ENCODE measurements at regions not wholly inside any gene's neighbourhood (a gene's known extent, or its start where the extent isn't known, plus 50 kb on each side); places are given as distances from the start of the nearest gene placed in this dataset.
"Not testable (repeated sequence)": the region's sequence is repeated elsewhere in the genome, so short reads cannot be mapped to it uniquely, and the experiment has no call there.

- Histone ChIP-seq H3K4me3 (ENCODE audit: insufficient read length, low read depth) (no peak overlapping the region), H3K9ac (ENCODE audit: insufficient read length, low read depth) (no peak overlapping the region), H3K9me3 (ENCODE audit: insufficient read depth, low read length) (no peaks in the 10 kb centered on the region), H3K4me1 (ENCODE audit: insufficient read depth, insufficient read length) (no peaks in the 10 kb centered on the region), H3K36me3 (ENCODE audit: insufficient read depth, insufficient read length, low read length) (no peaks in the 10 kb centered on the region), H3K27me3 (ENCODE audit: insufficient read depth, insufficient read length) (no peaks in the 10 kb centered on the region)
- TF ChIP-seq YY1 (IDR thresholded peaks at IDR 0.05; ENCODE audit: insufficient read depth, insufficient read length) (no peak), ZNF274 (IDR thresholded peaks at IDR 0.05; ENCODE audit: low read depth, low read length) (no peak), SUZ12 (IDR thresholded peaks at IDR 0.05; ENCODE audit: extremely low read depth, insufficient read depth, insufficient read length) (no peak)
- no peak for DNase-seq (ENCODE audit: low read depth, low spot score)
These were observed 142.9 kb upstream of the GRAMD2B start for GRCh38 chr5:126280343-126280742.

GRCh38 chr5:126280846-126281245, 142.4 kb upstream of the GRAMD2B start:
- no peak for DNase-seq (ENCODE audit: low read depth, low spot score)

DNA sequence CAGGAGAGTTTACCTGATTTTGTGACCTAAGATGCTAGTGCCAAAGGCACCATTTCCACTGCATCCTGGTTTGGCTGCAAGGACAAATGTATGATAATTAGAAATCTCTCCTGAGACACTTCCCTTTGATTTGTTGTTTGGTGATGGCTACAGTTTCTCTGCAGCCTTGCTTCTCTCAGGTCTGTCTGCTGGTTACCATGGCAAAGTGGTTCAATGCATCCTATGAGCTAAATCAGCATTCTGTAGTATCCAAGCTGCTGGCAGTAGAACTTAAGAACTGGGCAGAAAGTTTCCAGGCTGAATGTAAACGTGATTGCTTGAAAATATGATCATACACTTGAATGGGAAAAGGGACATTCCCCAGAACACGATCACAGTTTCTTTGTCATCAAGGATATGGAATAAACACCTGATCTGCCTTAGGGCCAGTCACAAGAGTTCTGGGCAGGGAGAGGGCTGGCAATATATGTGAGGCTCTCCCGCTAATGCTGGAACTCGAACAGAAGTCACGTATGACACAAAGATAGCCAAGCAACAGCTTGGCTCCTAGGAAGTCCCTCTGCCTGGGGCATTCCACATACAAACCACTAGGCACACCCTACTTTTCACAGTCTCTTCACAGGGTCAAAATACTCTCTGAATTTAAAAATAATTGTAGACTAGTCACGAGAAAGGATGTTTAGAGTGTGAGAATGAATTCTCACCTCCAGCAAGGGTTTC, 138.1 kb upstream of the GRAMD2B start:
- no peaks in the 10 kb centered on the region for H3K27me3 ChIP-seq (ENCODE audit: insufficient read depth, insufficient read length)
- no peak for DNase-seq (ENCODE audit: low read depth, low spot score)
- H3K4me3 ChIP-seq (ENCODE audit: insufficient read length, low read depth): no peak overlapping the region
- no peaks in the 10 kb centered on the region for H3K4me1 ChIP-seq (ENCODE audit: insufficient read depth, insufficient read length)
- H3K9me3 ChIP-seq (ENCODE audit: insufficient read depth, low read length): no peaks in the 10 kb centered on the region
- TF ChIP-seq YY1 (IDR thresholded peaks at IDR 0.05; ENCODE audit: insufficient read depth, insufficient read length) (no peak), ZNF274 (IDR thresholded peaks at IDR 0.05; ENCODE audit: low read depth, low read length) (no peak), SUZ12 (IDR thresholded peaks at IDR 0.05; ENCODE audit: extremely low read depth, insufficient read depth, insufficient read length) (no peak)
- H3K9ac ChIP-seq (ENCODE audit: insufficient read length, low read depth): no peak overlapping the region
- no peaks in the 10 kb centered on the region for H3K36me3 ChIP-seq (ENCODE audit: insufficient read depth, insufficient read length, low read length)

More at GRCh38 chr5:126280846-126281245, 142.4 kb upstream of the GRAMD2B start:
- no peaks in the 10 kb centered on the region for H3K27me3 ChIP-seq (ENCODE audit: insufficient read depth, insufficient read length)
- H3K9ac ChIP-seq (ENCODE audit: insufficient read length, low read depth): no peak overlapping the region
- TF ChIP-seq SUZ12 (IDR thresholded peaks at IDR 0.05; ENCODE audit: extremely low read depth, insufficient read depth, insufficient read length): no peak
- no peak for TF ChIP-seq ZNF274 (IDR thresholded peaks at IDR 0.05; ENCODE audit: low read depth, low read length)
- TF ChIP-seq YY1 (IDR thresholded peaks at IDR 0.05; ENCODE audit: insufficient read depth, insufficient read length): no peak
- no peaks in the 10 kb centered on the region for H3K36me3 ChIP-seq (ENCODE audit: insufficient read depth, insufficient read length, low read length)
- H3K4me1 ChIP-seq (ENCODE audit: insufficient read depth, insufficient read length): no peaks in the 10 kb centered on the region
- H3K4me3 ChIP-seq (ENCODE audit: insufficient read length, low read depth): no peak overlapping the region
- no peaks in the 10 kb centered on the region for H3K9me3 ChIP-seq (ENCODE audit: insufficient read depth, low read length)

DNA sequence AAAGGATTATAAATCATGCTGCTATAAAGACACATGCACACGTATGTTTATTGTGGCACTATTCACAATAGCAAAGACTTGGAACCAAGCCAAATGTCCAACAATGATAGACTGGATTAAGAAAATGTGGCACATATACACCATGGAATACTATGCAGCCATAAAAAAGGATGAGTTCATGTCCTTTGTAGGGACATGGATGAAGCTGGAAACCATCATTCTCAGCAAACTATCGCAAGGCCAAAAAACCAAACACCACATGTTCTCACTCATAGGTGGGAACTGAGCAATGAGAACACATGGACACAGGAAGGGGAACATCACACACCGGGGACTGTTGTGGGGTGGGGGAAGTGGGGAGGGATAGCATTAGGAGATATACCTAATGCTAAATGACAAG, 127.1 kb upstream of the GRAMD2B start:
- not testable (repeated sequence) for H3K4me1 ChIP-seq (ENCODE audit: insufficient read depth, insufficient read length); H3K4me3 ChIP-seq (ENCODE audit: insufficient read length, low read depth); H3K9ac ChIP-seq (ENCODE audit: insufficient read length, low read depth); H3K9me3 ChIP-seq (ENCODE audit: insufficient read depth, low read length); H3K36me3 ChIP-seq (ENCODE audit: insufficient read depth, insufficient read length, low read length); DNase-seq (ENCODE audit: low read depth, low spot score); H3K27me3 ChIP-seq (ENCODE audit: insufficient read depth, insufficient read length)

DNA sequence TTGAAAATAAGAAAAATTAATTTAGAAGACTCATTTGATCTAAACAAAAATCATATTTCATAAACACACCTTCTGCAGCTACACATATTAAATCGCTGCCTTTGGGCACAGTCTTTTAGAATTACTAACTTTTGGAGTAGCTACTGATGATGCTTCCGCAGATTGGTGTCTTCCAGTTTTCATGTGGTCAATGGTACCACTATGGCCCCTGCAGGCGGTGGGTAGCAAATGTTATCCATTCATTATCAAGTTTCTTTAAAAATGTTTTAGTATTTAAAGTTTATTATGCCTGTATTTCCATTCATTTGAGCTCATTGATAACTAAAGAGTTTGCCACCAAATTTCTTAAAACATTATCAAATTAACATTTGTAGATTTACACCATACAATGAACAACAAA, 122.9 kb upstream of the GRAMD2B start:
- no peak for DNase-seq (ENCODE audit: low read depth, low spot score)
- Histone ChIP-seq H3K4me1 (ENCODE audit: insufficient read depth, insufficient read length) (no peaks in the 10 kb centered on the region), H3K9me3 (ENCODE audit: insufficient read depth, low read length) (no peaks in the 10 kb centered on the region), H3K36me3 (ENCODE audit: insufficient read depth, insufficient read length, low read length) (no peaks in the 10 kb centered on the region), H3K9ac (ENCODE audit: insufficient read length, low read depth) (no peak overlapping the region), H3K27me3 (ENCODE audit: insufficient read depth, insufficient read length) (no peaks in the 10 kb centered on the region), H3K4me3 (ENCODE audit: insufficient read length, low read depth) (no peak overlapping the region)
- TF ChIP-seq ZNF274 (IDR thresholded peaks at IDR 0.05; ENCODE audit: low read depth, low read length) (no peak), YY1 (IDR thresholded peaks at IDR 0.05; ENCODE audit: insufficient read depth, insufficient read length) (no peak), SUZ12 (IDR thresholded peaks at IDR 0.05; ENCODE audit: extremely low read depth, insufficient read depth, insufficient read length) (no peak)

- Histone ChIP-seq H3K4me1 (ENCODE audit: insufficient read depth, insufficient read length) (no peaks in the 10 kb centered on the region), H3K36me3 (ENCODE audit: insufficient read depth, insufficient read length, low read length) (no peaks in the 10 kb centered on the region), H3K4me3 (ENCODE audit: insufficient read length, low read depth) (no peak overlapping the region), H3K9ac (ENCODE audit: insufficient read length, low read depth) (no peak overlapping the region), H3K9me3 (ENCODE audit: insufficient read depth, low read length) (no peaks in the 10 kb centered on the region), H3K27me3 (ENCODE audit: insufficient read depth, insufficient read length) (no peaks in the 10 kb centered on the region)
- TF ChIP-seq YY1 (IDR thresholded peaks at IDR 0.05; ENCODE audit: insufficient read depth, insufficient read length) (no peak), ZNF274 (IDR thresholded peaks at IDR 0.05; ENCODE audit: low read depth, low read length) (no peak), SUZ12 (IDR thresholded peaks at IDR 0.05; ENCODE audit: extremely low read depth, insufficient read depth, insufficient read length) (no peak)
- no peak for DNase-seq (ENCODE audit: low read depth, low spot score)
These were observed 122.2 kb upstream of the GRAMD2B start for GRCh38 chr5:126301056-126301455.

DNA sequence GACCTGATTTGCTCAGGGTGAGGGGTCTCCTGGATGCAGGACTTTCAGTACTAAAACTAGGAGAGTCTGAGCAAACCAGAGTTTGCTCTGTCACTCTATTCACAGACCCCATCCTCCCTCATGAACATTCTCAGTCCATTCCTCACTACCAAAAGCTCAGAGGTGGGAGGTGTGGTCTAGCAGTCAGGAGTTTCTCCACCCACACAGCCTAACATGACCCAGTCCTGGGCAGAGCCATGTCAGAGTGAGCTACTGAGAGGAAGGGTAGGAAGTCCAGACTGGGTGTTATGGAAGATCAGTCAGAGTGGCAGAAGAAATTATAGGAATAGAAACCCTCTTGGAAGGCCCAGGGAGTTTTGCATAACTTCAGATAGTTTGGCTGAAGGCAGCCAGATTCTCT, 113.3 kb upstream of the GRAMD2B start:
- no peak overlapping the region for H3K9ac ChIP-seq (ENCODE audit: insufficient read length, low read depth)
- peak; percentile 5 for DNase-seq (ENCODE audit: low read depth, low spot score)
- H3K9me3 ChIP-seq (ENCODE audit: insufficient read depth, low read length): peaks cover 6% of the 10 kb centered on the region; the same call in 1 of the 2 replicates
- no peak overlapping the region for H3K4me3 ChIP-seq (ENCODE audit: insufficient read length, low read depth)
- no peaks in the 10 kb centered on the region for H3K4me1 ChIP-seq (ENCODE audit: insufficient read depth, insufficient read length)
- H3K27me3 ChIP-seq (ENCODE audit: insufficient read depth, insufficient read length): no peaks in the 10 kb centered on the region
- TF ChIP-seq YY1 (IDR thresholded peaks at IDR 0.05; ENCODE audit: insufficient read depth, insufficient read length) (no peak), SUZ12 (IDR thresholded peaks at IDR 0.05; ENCODE audit: extremely low read depth, insufficient read depth, insufficient read length) (no peak), ZNF274 (IDR thresholded peaks at IDR 0.05; ENCODE audit: low read depth, low read length) (no peak)
- no peaks in the 10 kb centered on the region for H3K36me3 ChIP-seq (ENCODE audit: insufficient read depth, insufficient read length, low read length)
